Endothelial cell of umbilical vein (primary cell): ENCODE measurements at regions not wholly inside any gene's neighbourhood (a gene's known extent, or its start where the extent isn't known, plus 50 kb on each side); places are given as distances from the start of the nearest gene placed in this dataset.

Experiments used
- BruUV-seq: library from RNA; stranded (reverse); fragments of 400-500 nt; replicated peaks from 2 replicates; lab custom pipeline; 2021; lab: Mats Ljungman, UMichigan
- CTCF ChIA-PET: fragments of 300-600, 350-600 bp; sonication (Branson Sonifier 250); formaldehyde crosslinking; loops from one replicate; lab custom pipeline; 2021; ENCODE audit warnings: antibody characterized with exemption, inconsistent platforms; lab: Charles Lee
- POLR2A ChIA-PET: fragments of 300-600, 350-600 bp; sonication (Branson Sonifier 250); formaldehyde crosslinking; loops from one replicate; lab custom pipeline; 2021; ENCODE audit warnings: antibody characterized with exemption, inconsistent platforms; lab: Charles Lee
- DNase-seq: peaks from one replicate; pipeline ENCODE4 v3.0.0-alpha.2; 2011; ENCODE audit warnings: low read depth, low spot score
- FAIRE-seq: peaks from 2 replicates; lab custom pipeline; 2011; peaks lifted over from hg19 to GRCh38; lab: Jason Lieb, UNC
- H2AFZ ChIP-seq: 2 replicates; pipeline ENCODE4 v1.6.0; 2012; ENCODE audit warnings: low read depth, low read length, control low read depth, inconsistent platforms
- H3K27ac ChIP-seq: 2 replicates; pipeline ENCODE4 v1.5.1; 2011; ENCODE audit warnings: low read depth, mild to moderate bottlenecking, control low read depth, low read length, moderate library complexity; ENCODE audit not compliant: insufficient read depth
- H3K27me3 ChIP-seq, 2 experiments: 2 replicates each; pipeline versions ENCODE4 v1.6.0 to v1.6.1; 2011; ENCODE audit warnings: low read length in 2 of 2, mixed read lengths in 1 of 2; ENCODE audit not compliant: control insufficient read depth in 2 of 2, insufficient read depth in 2 of 2
- H3K36me3 ChIP-seq, 2 experiments: 2 replicates in 1 of 2; 3 replicates in 1 of 2; pipeline ENCODE4 v1.5.1; 2011; ENCODE audit warnings: low read length in 2 of 2, mild to moderate bottlenecking in 1 of 2, moderate library complexity in 1 of 2; ENCODE audit not compliant: control insufficient read depth in 2 of 2, insufficient read depth in 2 of 2; ENCODE audit errors: extremely low read depth in 1 of 2
- H3K4me1 ChIP-seq: 3 replicates; pipeline ENCODE4 v1.5.1; 2011; ENCODE audit warnings: mild to moderate bottlenecking, low read length; ENCODE audit not compliant: control insufficient read depth, insufficient read depth; ENCODE audit errors: extremely low read depth
- H3K4me2 ChIP-seq: 2 replicates; pipeline ENCODE4 v1.6.1; 2011; ENCODE audit warnings: low read length, control low read depth, mixed read lengths; ENCODE audit not compliant: insufficient read depth
- H3K4me3 ChIP-seq, 3 experiments: fragments of 200-600 bp in 1 of 3; sonication (generic), shearing (Covaris generic) in 1 of 3; replicated peaks in 1 of 3; 2 replicates each; pipeline ENCODE4 v1.5.1; 2011 to 2016; ENCODE audit warnings: control low read depth in 3 of 3, low read length in 3 of 3, mild to moderate bottlenecking in 2 of 3, inconsistent platforms in 1 of 3, low read depth in 1 of 3, moderate library complexity in 1 of 3; ENCODE audit not compliant: insufficient read depth in 1 of 3
- H3K79me2 ChIP-seq: 2 replicates; pipeline ENCODE4 v1.6.0; 2012; ENCODE audit warnings: low read length, inconsistent platforms; ENCODE audit not compliant: control insufficient read depth, insufficient read depth
- H3K9ac ChIP-seq: replicated peaks from 2 replicates; pipeline ENCODE3; 2011; ENCODE audit warnings: low read length, control low read depth; ENCODE audit not compliant: insufficient read depth; ENCODE audit errors: extremely low read depth
- H3K9me1 ChIP-seq: replicated peaks from 3 replicates; pipeline ENCODE4 v1.6.0; 2011; ENCODE audit warnings: mild to moderate bottlenecking, low read length; ENCODE audit not compliant: control insufficient read depth, insufficient read depth; ENCODE audit errors: extremely low read depth
- H3K9me3 ChIP-seq: replicated peaks from 2 replicates; pipeline ENCODE4 v1.5.1; 2012; ENCODE audit warnings: low read length, inconsistent platforms; ENCODE audit not compliant: control insufficient read depth, insufficient read depth
- H4K20me1 ChIP-seq: replicated peaks from 2 replicates; pipeline ENCODE3; 2011; ENCODE audit warnings: mild to moderate bottlenecking, low read length; ENCODE audit not compliant: control insufficient read depth, insufficient read depth; ENCODE audit errors: extremely low read depth
- CTCF ChIP-seq, 2 donors: IDR thresholded peaks; 1 replicate in 1 of 2; 2 replicates in 1 of 2; pipeline ENCODE4 v1.5.1; 2011; ENCODE audit warnings: low read length in 2 of 2, mild to moderate bottlenecking in 2 of 2, moderate library complexity in 2 of 2, control low read depth in 1 of 2, inconsistent platforms in 1 of 2, low read depth in 1 of 2; ENCODE audit not compliant: insufficient read depth in 1 of 2; ENCODE audit errors: extremely low read depth in 1 of 2
- EZH2 ChIP-seq: IDR thresholded peaks from 2 replicates; pipeline ENCODE4 v1.6.1; 2012; ENCODE audit warnings: borderline replicate concordance, low read depth, mild to moderate bottlenecking, moderate library complexity, low read length, inconsistent platforms; ENCODE audit not compliant: severe bottlenecking
- FOS ChIP-seq: IDR thresholded peaks from 2 replicates; pipeline ENCODE4 v1.6.1; 2011; ENCODE audit warnings: mild to moderate bottlenecking, low read length, moderate library complexity, borderline replicate concordance; ENCODE audit not compliant: insufficient read depth
- GATA2 ChIP-seq: IDR thresholded peaks from 2 replicates; pipeline ENCODE4 v1.7.0; 2011; ENCODE audit warnings: low read depth, mild to moderate bottlenecking, moderate library complexity, mixed read lengths, low read length; ENCODE audit not compliant: insufficient read length, insufficient read depth
- JUN ChIP-seq: IDR thresholded peaks from 2 replicates; pipeline ENCODE4 v1.6.1; 2011; ENCODE audit warnings: borderline replicate concordance, low read depth; ENCODE audit not compliant: insufficient read length, insufficient read depth
- MYC ChIP-seq: IDR thresholded peaks from one replicate; pipeline ENCODE4 v1.6.1; 2011; ENCODE audit warnings: mild to moderate bottlenecking, low read depth, low read length
- POLR2A ChIP-seq: IDR thresholded peaks from 2 replicates; pipeline ENCODE4 v1.6.1; 2012; ENCODE audit warnings: low read depth, mild to moderate bottlenecking, control low read depth, low read length
- POLR2AphosphoS5 ChIP-seq: IDR thresholded peaks from 2 replicates; pipeline ENCODE4 v1.6.1; 2012; ENCODE audit warnings: low read depth, mild to moderate bottlenecking, control low read depth, low read length, moderate library complexity; ENCODE audit not compliant: insufficient read depth
- dilution Hi-C: fragments of 300-500 bp; cut with MboI; formaldehyde crosslinking; loops from one replicate; pipeline ENCODE4 v1.15.0; 2019; ENCODE audit warnings: low sequenced_read_pairs; ENCODE audit not compliant: extremely low pct_ligation_motif_present
- intact Hi-C: fragments of 100-400 bp; cut with micrococcal nuclease; formaldehyde crosslinking; loops from one replicate; pipeline ENCODE4 v1.10.0; 2022
- TF ChIP-seq, protein P1 (sequence below): IDR thresholded peaks from 2 replicates; pipeline ENCODE4 v1.6.1; 2011; ENCODE audit not compliant: insufficient read depth, insufficient read length

GRCh38 chr20:53743607-53744260 is 150.1 kb upstream of the ZNF217 start:
- H3K4me3 ChIP-seq: no peak overlapping the region
- no peaks in the 10 kb centered on the region for H3K79me2 ChIP-seq
- TF ChIP-seq JUN (no peak), GATA2 (no peak), POLR2A (no peak), POLR2AphosphoS5 (no peak), CTCF (IDR thresholded peaks at IDR 0.05; ENCODE audit: extremely low read depth in 1 of 2, insufficient read depth in 1 of 2, low read depth in 1 of 2, low read length in 2 of 2) (no peak), FOS (no peak), MYC (no peak), EZH2 (no peak)
- TF ChIP-seq, protein P1, sequence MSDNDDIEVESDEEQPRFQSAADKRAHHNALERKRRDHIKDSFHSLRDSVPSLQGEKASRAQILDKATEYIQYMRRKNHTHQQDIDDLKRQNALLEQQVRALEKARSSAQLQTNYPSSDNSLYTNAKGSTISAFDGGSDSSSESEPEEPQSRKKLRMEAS: no peak
- FAIRE-seq: no peak
- H3K4me2 ChIP-seq: no peak overlapping the region
- no TSS peak for BruUV-seq
- dilution Hi-C loops: no loop called here
- no peak overlapping the region for H3K27ac ChIP-seq
- CTCF ChIA-PET: no interaction called here
- peaks cover 2% of the 10 kb centered on the region in 2 experiments for H3K27me3 ChIP-seq
- H3K4me1 ChIP-seq: no peaks in the 10 kb centered on the region
- DNase-seq: no peak
- H3K36me3 ChIP-seq: no peaks in the 10 kb centered on the region
- POLR2A ChIA-PET: no interaction called here
- no peaks in the 10 kb centered on the region for H3K9me1 ChIP-seq
- no peak overlapping the region for H3K9ac ChIP-seq
- no peaks in the 10 kb centered on the region for H4K20me1 ChIP-seq
- intact Hi-C loops: no loop called here
- no peak overlapping the region for H2AFZ ChIP-seq
- H3K9me3 ChIP-seq: no peaks in the 10 kb centered on the region
